ENCODE measurements at regions not wholly inside any gene's neighbourhood (a gene's known extent, or its start where the extent isn't known, plus 50 kb on each side); places are given as distances from the start of the nearest gene placed in this dataset.

GRCh38 chr20:50367104-50367674 lies 143.0 kb upstream of the PTPN1 start:
- H3K9me3 Mint-ChIP-seq = peaks cover 3% of the 10 kb centered on the region
- H3K36me3 Mint-ChIP-seq = peaks cover 6% of the 10 kb centered on the region
- peaks cover 28 to 32% of the 10 kb centered on the region in 2 donors for H3K4me1 Mint-ChIP-seq (ENCODE audit: low read depth in 2 of 2)
- no peak overlapping the region for H3K27ac Mint-ChIP-seq
- no peak for DNase-seq (ENCODE audit: low spot score)
- no peak for ATAC-seq
- H3K27me3 Mint-ChIP-seq = peaks cover 24 to 27% of the 10 kb centered on the region in 2 donors
- H3K4me3 Mint-ChIP-seq = no peak overlapping the region

- Mint-ChIP-seq H3K27me3 (peaks cover 24 to 28% of the 10 kb centered on the region in 2 donors), H3K27ac (peak overlapping the region; percentile 9 to 56), H3K9me3 (peaks cover 3% of the 10 kb centered on the region), H3K4me1 (ENCODE audit: low read depth in 2 of 2) (peaks cover 28 to 33% of the 10 kb centered on the region in 2 donors), H3K36me3 (peaks cover 6% of the 10 kb centered on the region), H3K4me3 (peak overlapping the region; percentile 11)
- ATAC-seq (no peak), DNase-seq (ENCODE audit: low spot score) (no peak)
These were observed 142.3 kb upstream of the PTPN1 start for GRCh38 chr20:50367739-50368375.

- Mint-ChIP-seq H3K36me3 (peaks cover 6% of the 10 kb centered on the region), H3K4me1 (ENCODE audit: low read depth in 2 of 2) (peaks cover 30 to 35% of the 10 kb centered on the region in 2 donors), H3K27ac (peak overlapping the region; percentile 9 to 56), H3K4me3 (peak overlapping the region; percentile 11), H3K27me3 (peaks cover 27 to 32% of the 10 kb centered on the region in 2 donors), H3K9me3 (peaks cover 3% of the 10 kb centered on the region)
- ATAC-seq = no peak
- DNase-seq (ENCODE audit: low spot score) = no peak
These were observed 141.8 kb upstream of the PTPN1 start for GRCh38 chr20:50368386-50368785.

- ATAC-seq (no peak), DNase-seq (ENCODE audit: low spot score) (no peak)
- H3K9me3 Mint-ChIP-seq = peaks cover 3% of the 10 kb centered on the region
- peaks cover 31 to 37% of the 10 kb centered on the region in 2 donors for H3K4me1 Mint-ChIP-seq (ENCODE audit: low read depth in 2 of 2)
- H3K4me3 Mint-ChIP-seq = no peak overlapping the region
- H3K27me3 Mint-ChIP-seq = peaks cover 27 to 34% of the 10 kb centered on the region in 2 donors
- peak overlapping the region; percentile 9 to 56 for H3K27ac Mint-ChIP-seq
- peaks cover 6% of the 10 kb centered on the region for H3K36me3 Mint-ChIP-seq
These were observed 141.4 kb upstream of the PTPN1 start for GRCh38 chr20:50368813-50369224.

- peak in 1 of 2 donors; percentile 48 for ATAC-seq
These were observed 140.8 kb upstream of the PTPN1 start for GRCh38 chr20:50369225-50370035.

GRCh38 chr20:50370036-50370566 lies 140.1 kb upstream of the PTPN1 start:
- no peak overlapping the region for H3K4me3 Mint-ChIP-seq
- H3K4me1 Mint-ChIP-seq (ENCODE audit: low read depth in 2 of 2) = peaks cover 36 to 44% of the 10 kb centered on the region in 2 donors
- H3K36me3 Mint-ChIP-seq = peaks cover 6% of the 10 kb centered on the region
- H3K9me3 Mint-ChIP-seq = peaks cover 3% of the 10 kb centered on the region
- H3K27me3 Mint-ChIP-seq = peaks cover 24 to 33% of the 10 kb centered on the region in 2 donors
- peak overlapping the region; percentile 20 to 45 for H3K27ac Mint-ChIP-seq
- no peak for ATAC-seq
- no peak for DNase-seq (ENCODE audit: low spot score)

More at GRCh38 chr20:50369225-50370035, 140.8 kb upstream of the PTPN1 start:
- DNase-seq (ENCODE audit: low spot score) = no peak
- H3K4me1 Mint-ChIP-seq (ENCODE audit: low read depth in 2 of 2) = peaks cover 35 to 39% of the 10 kb centered on the region in 2 donors
- peaks cover 6% of the 10 kb centered on the region for H3K36me3 Mint-ChIP-seq
- H3K27ac Mint-ChIP-seq = peak overlapping the region; percentile 20 to 45
- H3K9me3 Mint-ChIP-seq = peaks cover 3% of the 10 kb centered on the region
- H3K4me3 Mint-ChIP-seq = no peak overlapping the region
- H3K27me3 Mint-ChIP-seq = peaks cover 25 to 33% of the 10 kb centered on the region in 2 donors

- Mint-ChIP-seq H3K27ac (peak overlapping the region in 1 of 2 donors; percentile 48), H3K36me3 (peaks cover 6% of the 10 kb centered on the region), H3K4me3 (no peak overlapping the region), H3K9me3 (no peaks in the 10 kb centered on the region), H3K4me1 (ENCODE audit: low read depth in 2 of 2) (peaks cover 32 to 47% of the 10 kb centered on the region in 2 donors), H3K27me3 (peaks cover 27 to 29% of the 10 kb centered on the region in 2 donors)
- ATAC-seq (no peak), DNase-seq (ENCODE audit: low spot score) (no peak)
These were observed 138.1 kb upstream of the PTPN1 start for GRCh38 chr20:50371878-50372769.

GRCh38 chr20:50372770-50373088 lies 137.5 kb upstream of the PTPN1 start:
- no peak for DNase-seq (ENCODE audit: low spot score)
- H3K4me3 Mint-ChIP-seq = no peak overlapping the region
- H3K36me3 Mint-ChIP-seq = peaks cover 6% of the 10 kb centered on the region
- H3K27ac Mint-ChIP-seq = peak overlapping the region; percentile 66 to 75
- no peaks in the 10 kb centered on the region for H3K9me3 Mint-ChIP-seq
- H3K4me1 Mint-ChIP-seq (ENCODE audit: low read depth in 2 of 2) = peaks cover 35 to 51% of the 10 kb centered on the region in 2 donors
- no peak for ATAC-seq
- peaks cover 32% of the 10 kb centered on the region in 2 donors for H3K27me3 Mint-ChIP-seq

GRCh38 chr20:50373674-50374286 lies 136.4 kb upstream of the PTPN1 start:
- H3K4me3 Mint-ChIP-seq = no peak overlapping the region
- DNase-seq (ENCODE audit: low spot score) (no peak), ATAC-seq (no peak)
- peaks cover 21 to 25% of the 10 kb centered on the region in 2 donors for H3K27me3 Mint-ChIP-seq
- H3K4me1 Mint-ChIP-seq (ENCODE audit: low read depth in 2 of 2) = peaks cover 25 to 47% of the 10 kb centered on the region in 2 donors
- no peaks in the 10 kb centered on the region for H3K9me3 Mint-ChIP-seq
- peak overlapping the region; percentile 66 to 75 for H3K27ac Mint-ChIP-seq
- no peaks in the 10 kb centered on the region for H3K36me3 Mint-ChIP-seq

GRCh38 chr20:50374541-50375078 lies 135.6 kb upstream of the PTPN1 start:
- Mint-ChIP-seq H3K27me3 (peaks cover 19 to 24% of the 10 kb centered on the region in 2 donors), H3K36me3 (no peaks in the 10 kb centered on the region), H3K9me3 (no peaks in the 10 kb centered on the region), H3K27ac (peak overlapping the region; percentile 66 to 75), H3K4me1 (ENCODE audit: low read depth in 2 of 2) (peaks cover 26 to 47% of the 10 kb centered on the region in 2 donors), H3K4me3 (no peak overlapping the region)
- ATAC-seq (no peak), DNase-seq (ENCODE audit: low spot score) (no peak)

- H3K27ac Mint-ChIP-seq = peak overlapping the region; percentile 45 to 74
- ATAC-seq = peak; percentile 17 to 24
These were observed 133.8 kb upstream of the PTPN1 start for GRCh38 chr20:50376179-50376887.

GRCh38 chr20:50376888-50377459 lies 133.2 kb upstream of the PTPN1 start:
- Mint-ChIP-seq H3K4me3 (peak overlapping the region; percentile 30), H3K27me3 (peaks cover 19 to 20% of the 10 kb centered on the region in 2 donors), H3K9me3 (no peaks in the 10 kb centered on the region), H3K36me3 (no peaks in the 10 kb centered on the region), H3K4me1 (ENCODE audit: low read depth in 2 of 2) (peaks cover 50 to 57% of the 10 kb centered on the region in 2 donors), H3K27ac (peak overlapping the region; percentile 45 to 74)
- DNase-seq (ENCODE audit: low spot score) = no peak
- ATAC-seq = peak; percentile 65 to 67

More at GRCh38 chr20:50376179-50376887, 133.8 kb upstream of the PTPN1 start:
- no peak overlapping the region for H3K4me3 Mint-ChIP-seq
- DNase-seq (ENCODE audit: low spot score) = no peak
- no peaks in the 10 kb centered on the region for H3K9me3 Mint-ChIP-seq
- H3K36me3 Mint-ChIP-seq = no peaks in the 10 kb centered on the region
- H3K27me3 Mint-ChIP-seq = peaks cover 19 to 20% of the 10 kb centered on the region in 2 donors
- peaks cover 43 to 52% of the 10 kb centered on the region in 2 donors for H3K4me1 Mint-ChIP-seq (ENCODE audit: low read depth in 2 of 2)
